Endothelial cell of umbilical vein (primary cell): ENCODE measurements at regions not wholly inside any gene's neighbourhood (a gene's known extent, or its start where the extent isn't known, plus 50 kb on each side); places are given as distances from the start of the nearest gene placed in this dataset.

Experiments
- BruUV-seq: library from RNA; stranded (reverse); fragments of 400-500 nt; replicated peaks from 2 replicates; lab custom pipeline; 2021; lab: Mats Ljungman, UMichigan
- CTCF ChIA-PET: fragments of 300-600, 350-600 bp; sonication (Branson Sonifier 250); formaldehyde crosslinking; loops from one replicate; lab custom pipeline; 2021; ENCODE audit warnings: antibody characterized with exemption, inconsistent platforms; lab: Charles Lee
- POLR2A ChIA-PET: fragments of 300-600, 350-600 bp; sonication (Branson Sonifier 250); formaldehyde crosslinking; loops from one replicate; lab custom pipeline; 2021; ENCODE audit warnings: antibody characterized with exemption, inconsistent platforms; lab: Charles Lee
- DNase-seq: peaks from one replicate; pipeline ENCODE4 v3.0.0-alpha.2; 2011; ENCODE audit warnings: low read depth, low spot score
- FAIRE-seq: peaks from 2 replicates; lab custom pipeline; 2011; peaks lifted over from hg19 to GRCh38; lab: Jason Lieb, UNC
- H2AFZ ChIP-seq: 2 replicates; pipeline ENCODE4 v1.6.0; 2012; ENCODE audit warnings: low read depth, low read length, control low read depth, inconsistent platforms
- H3K27ac ChIP-seq: 2 replicates; pipeline ENCODE4 v1.5.1; 2011; ENCODE audit warnings: low read depth, mild to moderate bottlenecking, control low read depth, low read length, moderate library complexity; ENCODE audit not compliant: insufficient read depth
- H3K27me3 ChIP-seq, 2 experiments: 2 replicates each; pipeline versions ENCODE4 v1.6.0 to v1.6.1; 2011; ENCODE audit warnings: low read length in 2 of 2, mixed read lengths in 1 of 2; ENCODE audit not compliant: control insufficient read depth in 2 of 2, insufficient read depth in 2 of 2
- H3K36me3 ChIP-seq, 2 experiments: 2 replicates in 1 of 2; 3 replicates in 1 of 2; pipeline ENCODE4 v1.5.1; 2011; ENCODE audit warnings: low read length in 2 of 2, mild to moderate bottlenecking in 1 of 2, moderate library complexity in 1 of 2; ENCODE audit not compliant: control insufficient read depth in 2 of 2, insufficient read depth in 2 of 2; ENCODE audit errors: extremely low read depth in 1 of 2
- H3K4me1 ChIP-seq: 3 replicates; pipeline ENCODE4 v1.5.1; 2011; ENCODE audit warnings: mild to moderate bottlenecking, low read length; ENCODE audit not compliant: control insufficient read depth, insufficient read depth; ENCODE audit errors: extremely low read depth
- H3K4me2 ChIP-seq: 2 replicates; pipeline ENCODE4 v1.6.1; 2011; ENCODE audit warnings: low read length, control low read depth, mixed read lengths; ENCODE audit not compliant: insufficient read depth
- H3K4me3 ChIP-seq, 3 experiments: fragments of 200-600 bp in 1 of 3; sonication (generic), shearing (Covaris generic) in 1 of 3; replicated peaks in 1 of 3; 2 replicates each; pipeline ENCODE4 v1.5.1; 2011 to 2016; ENCODE audit warnings: control low read depth in 3 of 3, low read length in 3 of 3, mild to moderate bottlenecking in 2 of 3, inconsistent platforms in 1 of 3, low read depth in 1 of 3, moderate library complexity in 1 of 3; ENCODE audit not compliant: insufficient read depth in 1 of 3
- H3K79me2 ChIP-seq: 2 replicates; pipeline ENCODE4 v1.6.0; 2012; ENCODE audit warnings: low read length, inconsistent platforms; ENCODE audit not compliant: control insufficient read depth, insufficient read depth
- H3K9ac ChIP-seq: replicated peaks from 2 replicates; pipeline ENCODE3; 2011; ENCODE audit warnings: low read length, control low read depth; ENCODE audit not compliant: insufficient read depth; ENCODE audit errors: extremely low read depth
- H3K9me1 ChIP-seq: replicated peaks from 3 replicates; pipeline ENCODE4 v1.6.0; 2011; ENCODE audit warnings: mild to moderate bottlenecking, low read length; ENCODE audit not compliant: control insufficient read depth, insufficient read depth; ENCODE audit errors: extremely low read depth
- H3K9me3 ChIP-seq: replicated peaks from 2 replicates; pipeline ENCODE4 v1.5.1; 2012; ENCODE audit warnings: low read length, inconsistent platforms; ENCODE audit not compliant: control insufficient read depth, insufficient read depth
- H4K20me1 ChIP-seq: replicated peaks from 2 replicates; pipeline ENCODE3; 2011; ENCODE audit warnings: mild to moderate bottlenecking, low read length; ENCODE audit not compliant: control insufficient read depth, insufficient read depth; ENCODE audit errors: extremely low read depth
- EZH2 ChIP-seq: IDR thresholded peaks from 2 replicates; pipeline ENCODE4 v1.6.1; 2012; ENCODE audit warnings: borderline replicate concordance, low read depth, mild to moderate bottlenecking, moderate library complexity, low read length, inconsistent platforms; ENCODE audit not compliant: severe bottlenecking
- JUN ChIP-seq: IDR thresholded peaks from 2 replicates; pipeline ENCODE4 v1.6.1; 2011; ENCODE audit warnings: borderline replicate concordance, low read depth; ENCODE audit not compliant: insufficient read length, insufficient read depth
- MAX ChIP-seq: IDR thresholded peaks from 2 replicates; pipeline ENCODE4 v1.6.1; 2011; ENCODE audit not compliant: insufficient read depth, insufficient read length
- MYC ChIP-seq: IDR thresholded peaks from one replicate; pipeline ENCODE4 v1.6.1; 2011; ENCODE audit warnings: mild to moderate bottlenecking, low read depth, low read length
- POLR2A ChIP-seq: IDR thresholded peaks from 2 replicates; pipeline ENCODE4 v1.6.1; 2012; ENCODE audit warnings: low read depth, mild to moderate bottlenecking, control low read depth, low read length
- POLR2AphosphoS5 ChIP-seq: IDR thresholded peaks from 2 replicates; pipeline ENCODE4 v1.6.1; 2012; ENCODE audit warnings: low read depth, mild to moderate bottlenecking, control low read depth, low read length, moderate library complexity; ENCODE audit not compliant: insufficient read depth
- dilution Hi-C: fragments of 300-500 bp; cut with MboI; formaldehyde crosslinking; loops from one replicate; pipeline ENCODE4 v1.15.0; 2019; ENCODE audit warnings: low sequenced_read_pairs; ENCODE audit not compliant: extremely low pct_ligation_motif_present
- intact Hi-C: fragments of 100-400 bp; cut with micrococcal nuclease; formaldehyde crosslinking; loops from one replicate; pipeline ENCODE4 v1.10.0; 2022
- TF ChIP-seq, protein P1 (sequence below), 2 donors: IDR thresholded peaks; 1 replicate in 1 of 2; 2 replicates in 1 of 2; pipeline ENCODE4 v1.5.1; 2011; ENCODE audit warnings: low read length in 2 of 2, mild to moderate bottlenecking in 2 of 2, moderate library complexity in 2 of 2, control low read depth in 1 of 2, inconsistent platforms in 1 of 2, low read depth in 1 of 2; ENCODE audit not compliant: insufficient read depth in 1 of 2; ENCODE audit errors: extremely low read depth in 1 of 2

DNA sequence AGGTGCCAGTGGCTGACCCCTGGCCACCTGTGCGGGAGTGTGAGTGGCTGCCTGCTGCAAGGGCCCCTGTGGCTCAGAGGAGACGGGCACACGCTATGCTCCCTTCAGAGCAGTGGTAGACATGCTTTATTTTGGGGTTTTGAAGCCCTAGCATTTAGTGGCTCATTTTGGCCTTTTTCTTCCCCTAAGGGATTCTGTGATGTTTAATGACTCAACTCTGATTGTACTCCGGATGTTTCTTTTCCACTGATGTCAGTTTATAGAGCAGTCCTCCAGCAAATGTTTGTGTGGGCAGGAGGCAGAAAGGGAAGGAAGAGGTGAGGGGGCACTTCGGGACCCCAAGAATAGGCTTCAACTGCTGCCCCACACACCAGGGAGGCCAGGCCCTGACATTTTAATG is 288.9 kb upstream of the C2CD4B start:
- H3K27me3 ChIP-seq = no peaks in the 10 kb centered on the region
- BruUV-seq = no TSS peak
- no peak overlapping the region for H2AFZ ChIP-seq
- TF ChIP-seq POLR2A = no peak
- TF ChIP-seq POLR2AphosphoS5 = no peak
- no peak for TF ChIP-seq MAX
- no peak for TF ChIP-seq MYC
- TF ChIP-seq, protein P1, sequence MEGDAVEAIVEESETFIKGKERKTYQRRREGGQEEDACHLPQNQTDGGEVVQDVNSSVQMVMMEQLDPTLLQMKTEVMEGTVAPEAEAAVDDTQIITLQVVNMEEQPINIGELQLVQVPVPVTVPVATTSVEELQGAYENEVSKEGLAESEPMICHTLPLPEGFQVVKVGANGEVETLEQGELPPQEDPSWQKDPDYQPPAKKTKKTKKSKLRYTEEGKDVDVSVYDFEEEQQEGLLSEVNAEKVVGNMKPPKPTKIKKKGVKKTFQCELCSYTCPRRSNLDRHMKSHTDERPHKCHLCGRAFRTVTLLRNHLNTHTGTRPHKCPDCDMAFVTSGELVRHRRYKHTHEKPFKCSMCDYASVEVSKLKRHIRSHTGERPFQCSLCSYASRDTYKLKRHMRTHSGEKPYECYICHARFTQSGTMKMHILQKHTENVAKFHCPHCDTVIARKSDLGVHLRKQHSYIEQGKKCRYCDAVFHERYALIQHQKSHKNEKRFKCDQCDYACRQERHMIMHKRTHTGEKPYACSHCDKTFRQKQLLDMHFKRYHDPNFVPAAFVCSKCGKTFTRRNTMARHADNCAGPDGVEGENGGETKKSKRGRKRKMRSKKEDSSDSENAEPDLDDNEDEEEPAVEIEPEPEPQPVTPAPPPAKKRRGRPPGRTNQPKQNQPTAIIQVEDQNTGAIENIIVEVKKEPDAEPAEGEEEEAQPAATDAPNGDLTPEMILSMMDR (IDR thresholded peaks at IDR 0.05; ENCODE audit: extremely low read depth in 1 of 2, insufficient read depth in 1 of 2, low read depth in 1 of 2, low read length in 2 of 2) = no peak
- no peak for TF ChIP-seq JUN
- TF ChIP-seq EZH2 = no peak
- H3K9me3 ChIP-seq = no peaks in the 10 kb centered on the region
- H3K27ac ChIP-seq = no peak overlapping the region
- H4K20me1 ChIP-seq = no peaks in the 10 kb centered on the region
- no peaks in the 10 kb centered on the region for H3K36me3 ChIP-seq
- CTCF ChIA-PET = no interaction called here
- no peaks in the 10 kb centered on the region for H3K79me2 ChIP-seq
- POLR2A ChIA-PET = no interaction called here
- no peak for DNase-seq
- no peaks in the 10 kb centered on the region for H3K4me1 ChIP-seq
- H3K4me2 ChIP-seq = no peak overlapping the region
- dilution Hi-C loops (no loop called here), intact Hi-C loops (no loop called here)
- H3K9me1 ChIP-seq = no peaks in the 10 kb centered on the region
- no peak overlapping the region for H3K4me3 ChIP-seq
- no peak overlapping the region for H3K9ac ChIP-seq
- FAIRE-seq = no peak
